Osteoblast (primary cell): ENCODE measurements at regions not wholly inside any gene's neighbourhood (a gene's known extent, or its start where the extent isn't known, plus 50 kb on each side); places are given as distances from the start of the nearest gene placed in this dataset.
"Not testable (repeated sequence)": the region's sequence is repeated elsewhere in the genome, so short reads cannot be mapped to it uniquely, and the experiment has no call there.

Experiments used
- DNase-seq: peaks from one replicate; pipeline ENCODE4 v3.0.0; 2011; ENCODE audit warnings: low spot score, mixed read lengths; ENCODE audit not compliant: insufficient read length; ENCODE audit errors: missing footprints
- H2AFZ ChIP-seq: 2 replicates; pipeline ENCODE4 v1.6.0; 2011; ENCODE audit warnings: mild to moderate bottlenecking, low read length
- H3K27ac ChIP-seq: 2 replicates; pipeline ENCODE4 v1.5.1; 2011; ENCODE audit warnings: mild to moderate bottlenecking, low read depth, low read length, moderate library complexity
- H3K27me3 ChIP-seq: 2 replicates; pipeline ENCODE4 v1.6.0; 2012; ENCODE audit warnings: mild to moderate bottlenecking, control low read depth, inconsistent platforms, low read length, moderate library complexity; ENCODE audit not compliant: insufficient read depth
- H3K36me3 ChIP-seq: 2 replicates; pipeline ENCODE4 v1.5.1; 2011; ENCODE audit warnings: mild to moderate bottlenecking, low read length, control low read depth, moderate library complexity; ENCODE audit not compliant: insufficient read depth
- H3K4me1 ChIP-seq: 2 replicates; pipeline ENCODE4 v1.5.1; 2011; ENCODE audit warnings: mild to moderate bottlenecking, low read length, control low read depth, moderate library complexity; ENCODE audit not compliant: insufficient read depth
- H3K4me2 ChIP-seq: 2 replicates; pipeline ENCODE4 v1.6.0; 2011; ENCODE audit warnings: mild to moderate bottlenecking, low read length; ENCODE audit not compliant: insufficient read depth
- H3K4me3 ChIP-seq: fragments of 200-600 bp; sonication (generic); 3 replicates; pipeline ENCODE4 v1.5.1; 2012; ENCODE audit warnings: mild to moderate bottlenecking, low read length, inconsistent platforms; ENCODE audit not compliant: insufficient read depth
- H3K79me2 ChIP-seq: 2 replicates; pipeline ENCODE4 v1.6.0; 2012; ENCODE audit warnings: mild to moderate bottlenecking, low read length, control low read depth, inconsistent platforms; ENCODE audit not compliant: insufficient read depth
- H3K9me3 ChIP-seq: 2 replicates; pipeline ENCODE4 v1.5.1; 2011; ENCODE audit warnings: low read depth, low read length, control low read depth
- H4K20me1 ChIP-seq: 2 replicates; pipeline ENCODE4 v1.6.0; 2012; ENCODE audit warnings: mild to moderate bottlenecking, low read length, control low read depth; ENCODE audit not compliant: insufficient read depth
- CTCF ChIP-seq: IDR thresholded peaks from 2 replicates; pipeline ENCODE4 v1.5.1; 2011; ENCODE audit warnings: mild to moderate bottlenecking, low read depth, low read length, moderate library complexity; ENCODE audit errors: extremely low read depth

GRCh38 chr7:24395512-24395911, 111.5 kb downstream of the NPY start:
- Histone ChIP-seq H3K27ac (no peak overlapping the region), H3K79me2 (no peaks in the 10 kb centered on the region), H3K4me2 (no peak overlapping the region), H3K9me3 (no peaks in the 10 kb centered on the region), H3K4me1 (no peaks in the 10 kb centered on the region), H3K27me3 (no peaks in the 10 kb centered on the region), H4K20me1 (no peaks in the 10 kb centered on the region), H3K36me3 (no peaks in the 10 kb centered on the region), H3K4me3 (no peak overlapping the region), H2AFZ (no peak overlapping the region)
- DNase-seq = no peak
- no peak for TF ChIP-seq CTCF

GRCh38 chr7:24396387-24396786, 112.4 kb downstream of the NPY start:
- not testable (repeated sequence) for H2AFZ ChIP-seq, DNase-seq, H3K27me3 ChIP-seq, H3K79me2 ChIP-seq, H4K20me1 ChIP-seq, H3K27ac ChIP-seq, H3K9me3 ChIP-seq, H3K4me3 ChIP-seq, H3K36me3 ChIP-seq, H3K4me1 ChIP-seq, H3K4me2 ChIP-seq

- H3K9me3 ChIP-seq = no peaks in the 10 kb centered on the region
- H2AFZ ChIP-seq = peak overlapping the region; percentile 79
- DNase-seq = no peak
- no peak overlapping the region for H3K27ac ChIP-seq
- H3K27me3 ChIP-seq = no peaks in the 10 kb centered on the region
- no peaks in the 10 kb centered on the region for H3K4me1 ChIP-seq
- H4K20me1 ChIP-seq = no peaks in the 10 kb centered on the region
- no peaks in the 10 kb centered on the region for H3K79me2 ChIP-seq
- H3K4me2 ChIP-seq = peak overlapping the region; percentile 79
- peak overlapping the region; percentile 55 for H3K4me3 ChIP-seq
- peak; percentile 58 for TF ChIP-seq CTCF
- no peaks in the 10 kb centered on the region for H3K36me3 ChIP-seq
These were observed 117.9 kb downstream of the NPY start for GRCh38 chr7:24401628-24402593.

- H3K4me3 ChIP-seq = no peak overlapping the region
- DNase-seq = no peak
- H4K20me1 ChIP-seq = no peaks in the 10 kb centered on the region
- H3K4me2 ChIP-seq = peak overlapping the region; percentile 79
- H3K27ac ChIP-seq = no peak overlapping the region
- H3K4me1 ChIP-seq = no peaks in the 10 kb centered on the region
- H3K9me3 ChIP-seq = no peaks in the 10 kb centered on the region
- no peaks in the 10 kb centered on the region for H3K36me3 ChIP-seq
- no peak for TF ChIP-seq CTCF
- H3K79me2 ChIP-seq = no peaks in the 10 kb centered on the region
- peak overlapping the region; percentile 79 for H2AFZ ChIP-seq
- H3K27me3 ChIP-seq = no peaks in the 10 kb centered on the region
These were observed 118.7 kb downstream of the NPY start for GRCh38 chr7:24402655-24403054.
